OCI-LY1 (cell line): ENCODE measurements at regions not wholly inside any gene's neighbourhood (a gene's known extent, or its start where the extent isn't known, plus 50 kb on each side); places are given as distances from the start of the nearest gene placed in this dataset.

Experiments
- EZH2 ChIP-seq: fragments of 200-600 bp; sonication (generic), shearing (Covaris generic); IDR thresholded peaks from 2 replicates; pipeline ENCODE4 v1.8.0; 2017; ENCODE audit warnings: borderline replicate concordance, mixed run types, mild to moderate bottlenecking, antibody characterized with exemption, low read length, moderate library complexity, mixed read lengths
- TF ChIP-seq, protein P1 (sequence below): fragments of 200-600 bp; sonication (generic), shearing (Covaris generic); IDR thresholded peaks from 2 replicates; pipeline ENCODE4 v1.5.1; 2017; ENCODE audit warnings: mild to moderate bottlenecking, antibody characterized with exemption, low read length, moderate library complexity, mixed read lengths

DNA sequence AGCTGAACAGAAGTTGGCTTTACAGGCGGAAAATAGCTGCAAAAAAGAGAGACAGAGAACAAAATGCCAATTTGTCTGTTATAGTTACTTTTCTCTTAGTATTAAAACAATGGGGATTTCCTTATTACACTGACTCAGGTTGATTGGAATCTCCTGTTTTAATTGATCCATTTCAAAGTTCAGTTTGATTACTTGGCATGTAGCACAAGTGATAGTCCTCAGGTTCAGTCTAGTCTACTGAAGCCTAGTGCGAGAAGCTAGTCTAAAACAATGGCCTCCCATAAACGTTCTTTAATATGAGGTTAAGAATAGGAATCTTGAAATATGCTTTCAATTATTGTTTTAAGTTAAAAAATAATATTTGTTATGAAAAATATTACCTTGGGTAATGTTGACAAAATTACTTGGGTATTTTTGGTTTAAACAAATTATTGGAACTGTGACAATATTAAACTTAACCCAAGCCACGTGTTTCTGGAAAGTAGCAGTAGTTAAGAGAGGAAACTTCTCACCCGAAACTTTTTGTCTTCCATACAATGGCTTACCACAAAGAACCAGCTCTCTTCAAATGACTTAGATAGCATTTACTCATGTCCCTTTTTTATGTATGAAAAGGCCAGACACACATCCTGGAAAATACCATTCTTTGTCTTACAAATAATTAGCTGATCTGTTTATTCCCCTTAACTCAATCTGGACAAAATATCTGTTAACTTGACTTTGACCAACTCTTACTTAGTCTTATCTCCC, 1326.2 kb upstream of the TMEFF2 start:
- TF ChIP-seq, protein P1, sequence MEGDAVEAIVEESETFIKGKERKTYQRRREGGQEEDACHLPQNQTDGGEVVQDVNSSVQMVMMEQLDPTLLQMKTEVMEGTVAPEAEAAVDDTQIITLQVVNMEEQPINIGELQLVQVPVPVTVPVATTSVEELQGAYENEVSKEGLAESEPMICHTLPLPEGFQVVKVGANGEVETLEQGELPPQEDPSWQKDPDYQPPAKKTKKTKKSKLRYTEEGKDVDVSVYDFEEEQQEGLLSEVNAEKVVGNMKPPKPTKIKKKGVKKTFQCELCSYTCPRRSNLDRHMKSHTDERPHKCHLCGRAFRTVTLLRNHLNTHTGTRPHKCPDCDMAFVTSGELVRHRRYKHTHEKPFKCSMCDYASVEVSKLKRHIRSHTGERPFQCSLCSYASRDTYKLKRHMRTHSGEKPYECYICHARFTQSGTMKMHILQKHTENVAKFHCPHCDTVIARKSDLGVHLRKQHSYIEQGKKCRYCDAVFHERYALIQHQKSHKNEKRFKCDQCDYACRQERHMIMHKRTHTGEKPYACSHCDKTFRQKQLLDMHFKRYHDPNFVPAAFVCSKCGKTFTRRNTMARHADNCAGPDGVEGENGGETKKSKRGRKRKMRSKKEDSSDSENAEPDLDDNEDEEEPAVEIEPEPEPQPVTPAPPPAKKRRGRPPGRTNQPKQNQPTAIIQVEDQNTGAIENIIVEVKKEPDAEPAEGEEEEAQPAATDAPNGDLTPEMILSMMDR, result no peak
- TF ChIP-seq EZH2, result no peak
